B cell (primary cell): ENCODE measurements at regions not wholly inside any gene's neighbourhood (a gene's known extent, or its start where the extent isn't known, plus 50 kb on each side); places are given as distances from the start of the nearest gene placed in this dataset.

Source experiments
- ATAC-seq: fragments of 200-7000 bp; cut with Tn5 transposase; one replicate; pipeline ENCODE4 v1.10.0; 2021; ENCODE audit warnings: low read depth, mild to moderate bottlenecking, moderate number of reproducible peaks, moderate library complexity
- CTCF ChIA-PET: fragments of 350-600 bp; sonication (Branson Sonifier 250); formaldehyde crosslinking; loops from one replicate; lab custom pipeline; 2021; ENCODE audit warnings: antibody characterized with exemption, inconsistent platforms; lab: Charles Lee
- POLR2A ChIA-PET: fragments of 350-600 bp; sonication (Branson Sonifier 250); formaldehyde crosslinking; loops from one replicate; lab custom pipeline; 2021; ENCODE audit warnings: antibody characterized with exemption; lab: Charles Lee
- DNase-seq: peaks from one replicate; pipeline ENCODE4 v3.0.0; 2013
- H2AFZ ChIP-seq: 2 replicates; pipeline ENCODE4 v1.6.1; 2012; ENCODE audit warnings: mild to moderate bottlenecking, low read depth, low read length; ENCODE audit not compliant: insufficient read depth, poor library complexity, severe bottlenecking
- H3K27ac ChIP-seq, 2 donors: 1 replicate in 1 of 2; 2 replicates in 1 of 2; pipeline ENCODE4 v1.5.1; 2012 to 2013; ENCODE audit warnings: low read length in 2 of 2, mild to moderate bottlenecking in 2 of 2, moderate library complexity in 1 of 2
- H3K27me3 ChIP-seq, 4 experiments: fragments of 200-600 bp in 1 of 4; sonication (generic) in 1 of 4; replicated peaks in 1 of 4; 1 replicate in 2 of 4; 2 replicates in 2 of 4; pipeline versions ENCODE4 v1.6.1 to v1.7.0; 2013 to 2016; ENCODE audit warnings: low read length in 3 of 4, mild to moderate bottlenecking in 2 of 4, mixed read lengths in 1 of 4, moderate library complexity in 1 of 4; ENCODE audit not compliant: insufficient read depth in 4 of 4, control insufficient read depth in 3 of 4; ENCODE audit errors: control extremely low read depth in 1 of 4
- H3K36me3 ChIP-seq, 2 experiments: replicated peaks in 1 of 2; 1 replicate in 1 of 2; 2 replicates in 1 of 2; pipeline versions ENCODE4 v1.6.1 to v1.7.1; 2013; ENCODE audit warnings: low read length in 1 of 2; ENCODE audit not compliant: insufficient read depth in 2 of 2, control insufficient read depth in 1 of 2; ENCODE audit errors: control extremely low read depth in 1 of 2, extremely low read depth in 1 of 2
- H3K4me1 ChIP-seq, 2 donors: fragments of 200-600 bp in 1 of 2; sonication (generic) in 1 of 2; 1 replicate in 1 of 2; 2 replicates in 1 of 2; pipeline versions ENCODE4 v1.5.1 to v1.6.1; 2013 to 2017; ENCODE audit warnings: low read length in 2 of 2; ENCODE audit not compliant: control insufficient read depth in 2 of 2, insufficient read depth in 2 of 2
- H3K4me2 ChIP-seq: replicated peaks from 2 replicates; pipeline ENCODE3; 2012; ENCODE audit warnings: mild to moderate bottlenecking, low read depth, low read length; ENCODE audit not compliant: poor library complexity, severe bottlenecking
- H3K4me3 ChIP-seq, 5 experiments: fragments of 200-600 bp in 1 of 5; sonication (generic) in 1 of 5; 1 replicate in 3 of 5; 2 replicates in 2 of 5; pipeline versions ENCODE4 v1.5.1 to v1.7.0; 2011 to 2016; ENCODE audit warnings: low read length in 4 of 5, mild to moderate bottlenecking in 4 of 5, low read depth in 2 of 5, control low read depth in 1 of 5, moderate library complexity in 1 of 5; ENCODE audit not compliant: insufficient read depth in 1 of 5; ENCODE audit errors: control extremely low read depth in 1 of 5, extremely low read depth in 1 of 5
- H3K79me2 ChIP-seq: fragments of 200-600 bp; sonication (generic); one replicate; pipeline ENCODE4 v1.6.0; 2016; ENCODE audit warnings: low read length; ENCODE audit not compliant: control insufficient read depth, insufficient read depth
- H3K9ac ChIP-seq: fragments of 200-600 bp; sonication (generic); 2 replicates; pipeline ENCODE4 v1.6.1; 2017; ENCODE audit warnings: mild to moderate bottlenecking, low read length, moderate library complexity
- H3K9me3 ChIP-seq, 3 donors: one replicate each; pipeline versions ENCODE4 v1.6.1 to v1.7.1; 2013; ENCODE audit warnings: low read length in 2 of 3; ENCODE audit not compliant: control insufficient read depth in 2 of 3, insufficient read depth in 1 of 3; ENCODE audit errors: control extremely low read depth in 1 of 3
- H4K20me1 ChIP-seq: 2 replicates; pipeline ENCODE4 v1.6.0; 2012; ENCODE audit warnings: mild to moderate bottlenecking, low read length; ENCODE audit not compliant: insufficient read depth, control insufficient read depth, poor library complexity, severe bottlenecking
- H3K27ac Mint-ChIP-seq: one replicate; pipeline ENCODE4 v1.8.0; 2021; ENCODE audit warnings: mixed read lengths
- H3K27me3 Mint-ChIP-seq: one replicate; pipeline ENCODE4 v1.8.0; 2021; ENCODE audit warnings: mixed read lengths
- H3K4me1 Mint-ChIP-seq: one replicate; pipeline ENCODE4 v1.8.0; 2021; ENCODE audit warnings: mixed read lengths
- H3K4me3 Mint-ChIP-seq: one replicate; pipeline ENCODE4 v1.8.0; 2021; ENCODE audit warnings: mixed read lengths
- H3K9me3 Mint-ChIP-seq: one replicate; pipeline ENCODE4 v1.8.0; 2022; ENCODE audit warnings: mixed read lengths; ENCODE audit not compliant: insufficient read depth
- CTCF ChIP-seq: fragments of 200-600 bp; IDR thresholded peaks from one replicate; pipeline ENCODE4 v1.8.0; 2022; ENCODE audit warnings: antibody characterized with exemption, mild to moderate bottlenecking
- EZH2 ChIP-seq: IDR thresholded peaks from 2 replicates; pipeline ENCODE4 v1.6.1; 2012; ENCODE audit warnings: borderline replicate concordance, low read depth, mild to moderate bottlenecking, moderate library complexity, low read length; ENCODE audit not compliant: insufficient read depth, poor library complexity, severe bottlenecking
- WGBS: methylation state at CpG from one replicate; pipeline ENCODE4 v1.1.5; 2013; ENCODE audit warnings: missing lambda C conversion rate; ENCODE audit not compliant: insufficient coverage; 5-methylcytosine and 5-hydroxymethylcytosine counted together
- intact Hi-C: fragments of 100-400 bp; cut with micrococcal nuclease; formaldehyde crosslinking; loops from one replicate; pipeline ENCODE4 v1.10.0; 2022

- Histone ChIP-seq H3K27me3 (no peaks in the 10 kb centered on the region), H3K27ac (no peak overlapping the region), H3K36me3 (no peaks in the 10 kb centered on the region), H3K9ac (no peak overlapping the region), H3K4me2 (no peak overlapping the region), H3K79me2 (no peaks in the 10 kb centered on the region), H4K20me1 (no peaks in the 10 kb centered on the region), H3K9me3 (no peaks in the 10 kb centered on the region), H3K4me1 (no peaks in the 10 kb centered on the region), H3K4me3 (no peak overlapping the region), H2AFZ (no peak overlapping the region)
- TF ChIP-seq EZH2 (no peak), CTCF (no peak)
- H3K27ac Mint-ChIP-seq = no peak overlapping the region
- DNase-seq (no peak), ATAC-seq (no peak)
- H3K27me3 Mint-ChIP-seq = no peaks in the 10 kb centered on the region
- intact Hi-C loops = no loop called here
- no peak overlapping the region for H3K4me3 Mint-ChIP-seq
- ChIA-PET CTCF (no interaction called here), POLR2A (no interaction called here)
- H3K4me1 Mint-ChIP-seq = no peaks in the 10 kb centered on the region
- peaks cover 4% of the 10 kb centered on the region for H3K9me3 Mint-ChIP-seq
Measured at GRCh38 chr16:62545039-62545438, 508.8 kb upstream of the CDH8 start.

DNA sequence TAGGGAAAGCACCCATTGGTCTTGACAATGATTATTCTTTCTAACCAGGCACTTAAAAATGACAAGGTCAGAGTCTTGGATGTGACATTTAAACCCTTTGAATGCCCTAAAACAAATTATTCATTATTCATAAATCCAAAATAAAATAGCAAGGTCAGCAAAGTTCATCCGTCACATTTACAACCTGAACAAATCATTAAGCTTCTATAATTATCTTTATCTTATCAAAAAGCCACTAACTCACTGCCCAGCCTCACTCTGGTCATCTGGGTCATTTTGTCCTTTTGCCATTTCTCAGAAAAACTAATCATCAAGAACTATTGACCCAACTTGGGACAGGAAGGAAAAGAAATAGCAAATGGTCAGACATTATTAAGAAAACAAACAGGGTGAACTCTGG, 507.3 kb upstream of the CDH8 start:
- intact Hi-C loops = no loop called here
- no peak for DNase-seq
- H4K20me1 ChIP-seq = no peaks in the 10 kb centered on the region
- peaks cover 2% of the 10 kb centered on the region for H3K9me3 Mint-ChIP-seq
- H3K27ac ChIP-seq = no peak overlapping the region
- TF ChIP-seq EZH2 (no peak), CTCF (no peak)
- no peaks in the 10 kb centered on the region for H3K36me3 ChIP-seq
- no peak overlapping the region for H3K27ac Mint-ChIP-seq
- no peak overlapping the region for H3K4me3 Mint-ChIP-seq
- no peak overlapping the region for H3K4me3 ChIP-seq
- no peak overlapping the region for H3K9ac ChIP-seq
- WGBS = 100% methylated on average over 1 of the region's 1 CpG
- no peaks in the 10 kb centered on the region for H3K4me1 Mint-ChIP-seq
- no peaks in the 10 kb centered on the region for H3K27me3 ChIP-seq
- ChIA-PET CTCF (no interaction called here), POLR2A (no interaction called here)
- H3K9me3 ChIP-seq = no peaks in the 10 kb centered on the region
- no peaks in the 10 kb centered on the region for H3K79me2 ChIP-seq
- H3K4me2 ChIP-seq = no peak overlapping the region
- no peaks in the 10 kb centered on the region for H3K4me1 ChIP-seq
- no peaks in the 10 kb centered on the region for H3K27me3 Mint-ChIP-seq
- no peak overlapping the region for H2AFZ ChIP-seq
- no peak for ATAC-seq
